Mesenteric fat pad (tissue), 1 donor: ENCODE measurements at regions not wholly inside any gene's neighbourhood (a gene's known extent, or its start where the extent isn't known, plus 50 kb on each side); places are given as distances from the start of the nearest gene placed in this dataset.

Experiments used
- DNase-seq: peaks from one replicate; pipeline ENCODE4 v3.0.0-alpha.2; 2020; ENCODE audit warnings: low spot score
- donor health status: DM: yes; HTN: yes; CAD: no.

DNA sequence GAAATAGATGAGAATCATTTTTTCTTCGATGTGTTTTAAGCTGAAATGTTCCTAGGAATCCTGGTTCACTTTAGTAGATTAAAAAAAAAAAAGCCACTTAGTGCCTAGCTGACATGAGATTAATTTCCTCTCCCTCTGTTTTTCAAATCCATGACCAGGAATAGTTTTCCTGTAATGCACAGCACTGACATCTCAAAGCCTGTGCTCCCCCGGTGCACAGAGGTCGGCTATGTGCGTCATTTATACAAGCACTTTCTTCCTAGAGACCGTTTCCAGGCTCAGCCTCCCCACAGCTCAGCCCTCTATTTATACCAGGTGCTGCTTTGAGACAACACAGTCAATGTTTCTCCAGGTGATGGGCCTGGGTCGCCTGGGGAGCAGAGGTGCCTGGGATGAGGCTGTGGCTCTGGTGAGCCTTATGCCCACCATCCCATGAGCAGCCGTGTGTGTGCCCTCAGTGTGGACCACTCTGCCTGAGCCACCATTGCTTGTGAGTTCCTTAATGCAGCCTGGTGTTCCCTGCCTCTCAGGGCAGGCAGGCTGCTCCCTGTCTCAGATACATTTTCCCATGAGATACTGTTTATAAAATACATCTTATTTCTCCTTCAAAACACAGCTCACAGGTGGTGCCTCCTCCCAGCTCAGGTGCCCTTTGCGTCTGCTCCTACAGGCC lies 515.7 kb upstream of the HS6ST1 start:
- DNase-seq, result peak; percentile 35

DNA sequence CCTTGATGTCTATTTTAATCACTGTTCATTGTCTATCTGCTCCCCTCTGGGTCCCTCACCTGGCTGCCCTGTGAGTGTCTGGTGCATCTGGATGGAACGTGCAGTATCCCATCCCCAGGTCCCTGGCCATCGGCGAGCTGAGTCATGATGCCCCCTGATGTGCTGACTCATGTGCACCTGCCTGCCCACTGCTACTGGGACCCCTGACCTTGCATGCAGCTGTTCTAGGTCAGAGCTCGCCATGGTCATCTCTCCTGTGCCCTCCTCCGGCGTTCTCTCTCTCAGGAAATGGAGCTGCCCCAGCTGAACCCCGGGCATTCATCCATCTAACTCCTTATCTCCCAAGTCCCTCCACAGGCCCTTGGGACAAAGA lies 516.2 kb upstream of the HS6ST1 start:
- peak; percentile 64 for DNase-seq

DNA sequence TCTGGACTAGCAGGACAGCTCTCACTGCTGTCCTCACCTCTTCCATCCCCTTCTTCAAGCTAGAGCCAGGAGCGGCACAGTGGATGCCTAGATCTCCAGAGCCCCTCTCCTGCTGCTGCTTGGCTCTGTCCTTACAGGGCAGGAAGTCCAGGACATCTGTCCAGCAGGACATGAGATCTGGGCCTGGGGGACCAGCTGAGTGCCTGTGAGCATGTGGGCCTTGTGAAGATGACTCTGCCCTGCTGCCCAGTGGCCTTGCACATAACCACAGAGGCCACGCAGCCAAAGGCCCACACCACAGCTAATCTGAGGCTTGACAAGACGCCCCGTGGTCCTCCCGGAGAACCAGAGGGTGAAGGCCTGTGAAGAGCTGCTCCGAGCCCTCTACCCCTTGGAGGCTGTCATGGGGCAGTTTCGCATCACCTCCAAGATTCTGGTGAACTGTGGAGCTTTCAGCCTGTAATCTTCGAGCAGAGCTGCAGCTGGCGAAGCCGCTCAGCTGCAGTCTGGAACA lies 516.7 kb upstream of the HS6ST1 start:
- DNase-seq, result peak; percentile 72

DNA sequence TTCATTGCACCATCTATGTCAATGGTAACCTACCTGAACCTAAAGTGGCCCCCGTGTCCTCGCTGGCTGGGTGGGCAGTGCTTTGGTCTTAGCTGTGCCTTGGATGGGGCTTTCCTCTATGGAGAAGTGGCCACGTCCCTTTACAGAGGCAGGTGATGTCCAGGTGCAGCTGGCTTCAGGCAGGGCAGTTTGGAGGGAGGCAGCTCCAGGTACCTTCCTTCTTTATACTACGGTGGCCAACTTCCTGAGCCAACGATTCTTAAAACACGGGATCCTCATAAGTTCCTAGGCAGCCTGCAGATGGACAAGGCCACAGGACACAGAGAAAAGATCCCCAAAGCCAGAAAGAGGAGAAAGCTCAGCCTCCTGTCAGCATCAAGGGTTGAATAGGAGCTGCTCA lies 517.3 kb upstream of the HS6ST1 start:
- peak; percentile 71 for DNase-seq

DNA sequence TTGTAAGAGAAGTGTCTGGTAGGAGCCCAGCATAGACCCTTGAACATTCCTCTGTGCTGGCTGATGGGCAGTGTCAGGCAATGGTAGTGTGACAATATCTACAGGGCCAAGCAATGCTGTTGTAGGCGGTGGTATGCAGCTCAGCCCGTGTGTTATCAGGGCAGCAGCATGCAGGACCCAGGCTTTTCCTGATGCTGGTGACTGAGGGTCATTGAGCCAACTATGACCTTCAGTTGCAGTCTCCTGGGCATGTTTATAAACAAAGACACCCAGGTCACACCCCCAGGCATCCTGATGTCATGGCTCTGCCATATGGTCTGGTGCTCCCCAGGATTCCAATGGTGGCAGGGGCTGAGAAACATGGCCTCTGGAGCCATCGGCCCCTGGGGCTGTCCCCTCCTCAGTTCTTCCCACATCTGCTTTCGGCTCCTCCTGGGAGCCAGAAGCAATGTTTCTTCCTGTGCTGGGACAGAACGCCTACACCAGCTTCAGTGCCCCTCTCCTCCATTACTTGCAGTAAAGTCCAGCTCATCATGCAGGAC lies 518.0 kb upstream of the HS6ST1 start:
- DNase-seq, result peak; percentile 35

DNA sequence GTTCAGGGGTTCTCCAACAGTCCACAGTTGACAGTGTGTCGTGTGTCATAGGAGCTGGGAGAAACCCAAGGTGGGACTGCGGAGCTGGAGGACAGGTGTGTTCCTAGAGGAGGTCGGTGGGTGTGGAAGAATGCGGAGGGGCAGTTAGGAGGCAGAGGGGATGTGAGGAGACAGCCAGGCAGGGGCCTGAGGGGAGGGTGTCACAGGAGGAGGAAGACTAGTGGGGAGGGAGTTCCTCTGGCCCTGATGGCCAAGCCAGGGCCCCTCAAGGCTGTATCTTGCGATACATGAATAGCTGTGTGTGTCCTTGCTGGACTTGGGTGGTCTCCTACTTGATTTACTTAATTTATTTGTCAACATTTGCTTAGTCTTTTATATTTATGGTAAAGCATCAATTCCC lies 519.6 kb upstream of the HS6ST1 start:
- DNase-seq, result peak; percentile 30

DNA sequence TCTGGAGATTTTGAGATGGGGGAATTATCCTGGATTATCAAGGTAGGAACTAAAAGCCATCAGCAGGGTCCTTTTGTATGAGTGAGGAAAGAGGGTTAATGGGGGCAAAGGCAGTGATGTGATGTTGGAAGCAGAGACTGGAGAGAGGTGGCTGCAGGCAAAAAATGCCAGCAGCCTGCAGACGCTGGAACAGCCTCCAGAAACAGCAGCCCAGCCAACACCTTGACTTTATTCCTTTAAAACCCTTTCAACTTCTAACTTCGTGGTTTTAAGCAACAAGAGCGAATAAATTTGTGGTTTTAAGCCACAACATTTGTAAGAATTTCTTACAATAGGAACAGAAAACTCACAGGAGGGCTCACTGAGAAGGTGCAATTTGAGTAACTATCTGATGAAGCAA lies 523.1 kb upstream of the HS6ST1 start:
- DNase-seq, result no peak

DNA sequence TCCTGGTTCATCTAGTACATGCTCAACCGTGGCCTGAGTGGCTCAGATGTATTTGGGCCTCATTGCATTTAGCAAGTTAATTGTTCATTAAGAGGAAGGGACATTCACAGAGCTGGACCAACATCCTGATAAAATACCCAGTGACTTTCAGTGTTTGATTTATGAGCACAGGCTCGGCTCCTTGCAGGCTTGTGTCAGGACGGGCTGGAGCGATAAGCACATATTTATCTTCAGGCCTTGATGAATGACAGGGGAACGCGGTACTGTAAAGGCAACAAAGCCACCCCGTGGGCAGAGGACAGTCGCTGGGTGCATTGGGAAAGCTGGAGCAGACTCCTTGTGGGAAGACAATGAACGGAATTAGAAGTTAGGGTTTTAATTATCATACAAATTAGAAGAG lies 548.6 kb upstream of the HS6ST1 start:
- DNase-seq, result no peak

DNA sequence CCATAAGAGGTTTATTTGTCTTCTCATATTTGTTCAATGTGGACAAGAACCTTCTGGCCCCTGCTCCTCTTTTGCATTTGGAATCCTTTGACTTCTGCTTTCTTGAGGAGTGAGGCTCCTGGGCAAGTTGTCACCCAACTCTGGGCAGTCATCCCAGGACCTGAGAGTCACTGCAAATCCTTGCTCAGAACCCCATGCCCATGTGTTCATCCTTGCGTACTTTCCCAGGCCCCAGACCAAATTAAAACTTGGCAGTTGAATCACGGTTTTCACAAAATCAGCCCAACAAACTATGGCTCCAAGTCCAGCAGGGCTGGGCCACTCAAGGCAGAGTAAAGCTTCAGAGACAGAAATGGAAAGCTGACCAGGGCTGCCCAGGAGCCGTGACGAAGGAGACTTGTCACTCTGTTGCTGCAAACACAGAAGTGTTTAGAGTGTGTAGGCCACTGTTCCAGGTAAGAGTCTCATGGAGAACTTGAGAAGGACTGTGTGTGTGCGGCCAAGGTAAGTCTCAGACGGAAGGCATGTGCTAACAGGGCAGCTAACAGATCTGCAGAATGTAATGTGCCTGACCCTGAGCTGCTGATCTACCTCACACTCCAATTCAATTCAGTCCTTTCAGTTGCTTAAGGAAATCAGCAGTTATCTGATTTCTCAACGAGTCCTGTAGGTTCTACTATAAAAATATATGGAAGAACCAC lies 549.4 kb upstream of the HS6ST1 start:
- DNase-seq, result no peak

DNA sequence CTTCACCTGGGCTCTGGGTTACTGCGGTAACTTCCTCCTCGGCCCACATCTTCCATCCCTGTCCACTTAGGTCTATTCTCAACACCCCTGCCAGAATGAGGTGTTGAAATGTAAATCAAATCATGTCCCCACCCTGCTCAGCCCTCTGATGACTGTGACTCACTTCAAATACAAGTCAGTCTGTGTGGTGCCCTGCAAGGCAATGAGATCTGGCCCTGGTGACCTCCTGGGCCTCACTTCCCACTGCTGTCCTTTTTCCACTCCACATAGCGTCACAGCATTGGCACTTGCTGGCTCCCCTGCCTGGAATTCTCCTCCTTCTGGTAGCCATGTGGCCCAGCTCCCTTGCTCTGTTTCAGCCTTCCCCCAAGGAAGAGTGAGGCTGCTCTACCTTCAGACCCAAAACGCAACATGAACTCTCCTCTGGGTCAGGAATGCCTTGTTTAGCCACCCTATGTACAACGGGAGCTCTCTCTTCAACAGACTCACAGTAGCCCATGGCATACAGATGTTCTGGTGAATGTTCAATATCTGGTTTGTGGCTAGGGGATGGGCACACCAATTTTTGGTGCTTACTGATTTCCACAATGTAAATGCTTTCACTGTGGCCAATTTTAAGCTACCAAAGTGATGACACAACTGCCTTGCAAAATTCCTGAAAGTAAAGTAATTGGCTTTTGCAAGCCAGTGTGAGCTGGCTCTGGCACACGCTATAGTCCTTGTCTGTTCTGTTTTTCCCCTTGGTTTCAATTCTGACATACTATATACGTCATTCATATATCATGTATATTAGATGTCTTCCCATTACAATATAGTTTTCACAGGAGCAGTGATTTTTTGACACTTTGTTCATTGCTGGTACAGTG lies 550.3 kb upstream of the HS6ST1 start:
- no peak for DNase-seq

DNA sequence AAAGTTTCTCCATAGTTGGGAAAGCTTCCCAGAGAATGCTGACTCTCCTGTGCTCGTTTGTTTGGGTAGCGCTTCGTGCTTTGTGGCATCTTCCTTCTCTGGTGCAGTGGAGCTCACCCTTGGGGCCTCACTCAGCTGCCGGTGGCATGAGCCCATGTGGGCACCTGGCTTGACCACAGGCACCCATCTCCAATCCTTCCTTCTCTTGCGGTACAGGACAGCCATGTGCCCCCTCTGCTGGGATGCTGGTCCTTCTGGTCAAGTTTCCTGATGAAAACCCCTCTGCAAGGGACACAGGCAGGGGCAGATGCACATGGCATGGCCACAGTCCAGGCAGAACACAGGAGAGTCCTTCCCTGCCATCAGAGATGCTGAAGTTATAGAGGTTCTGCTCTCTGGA lies 555.9 kb upstream of the HS6ST1 start:
- DNase-seq, result no peak

DNA sequence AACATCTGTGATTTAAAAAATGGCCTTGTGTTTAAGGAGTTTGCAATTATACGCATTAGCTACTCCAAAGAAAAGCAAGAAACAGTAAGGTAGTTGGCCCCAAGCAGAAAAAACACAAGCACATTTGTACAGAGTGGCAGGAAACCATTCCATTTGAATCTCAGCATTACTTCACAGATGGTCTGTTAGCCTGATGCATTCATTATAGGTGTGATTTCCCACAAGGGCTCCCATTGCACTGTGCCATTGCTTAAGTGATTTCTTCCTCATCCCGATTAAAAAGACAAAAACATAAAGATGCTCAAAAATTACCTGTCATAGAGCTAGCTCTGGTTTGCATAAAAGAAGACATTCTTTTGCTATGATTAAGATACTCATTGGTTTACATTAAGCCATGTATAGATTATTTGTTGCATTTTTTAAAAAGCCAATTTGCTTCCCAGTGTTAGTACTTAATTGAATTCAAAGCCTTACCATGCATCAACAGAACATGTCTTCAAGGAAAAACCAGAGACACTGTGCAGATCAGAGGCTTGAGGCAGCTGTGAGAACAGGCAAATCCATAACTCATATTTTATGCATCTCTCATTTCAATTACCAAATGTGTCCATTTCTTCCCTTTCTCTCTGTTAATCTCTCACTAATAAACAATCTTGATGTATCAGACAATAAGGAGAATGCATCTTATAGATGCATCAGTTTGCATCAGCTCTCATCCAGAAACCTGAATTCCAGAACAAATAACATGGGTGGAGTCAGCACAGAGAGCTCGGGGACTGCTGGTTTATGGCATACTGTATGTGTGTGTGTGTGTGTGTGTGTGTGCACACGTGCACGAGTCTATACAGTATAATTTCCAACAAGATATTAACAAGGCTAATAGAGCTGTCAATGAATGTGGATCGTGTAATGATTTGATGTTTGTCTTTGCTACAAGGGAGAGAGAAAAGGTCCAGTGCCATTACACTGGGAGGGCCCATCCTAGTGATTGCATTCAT lies 558.6 kb upstream of the HS6ST1 start:
- DNase-seq, result no peak

DNA sequence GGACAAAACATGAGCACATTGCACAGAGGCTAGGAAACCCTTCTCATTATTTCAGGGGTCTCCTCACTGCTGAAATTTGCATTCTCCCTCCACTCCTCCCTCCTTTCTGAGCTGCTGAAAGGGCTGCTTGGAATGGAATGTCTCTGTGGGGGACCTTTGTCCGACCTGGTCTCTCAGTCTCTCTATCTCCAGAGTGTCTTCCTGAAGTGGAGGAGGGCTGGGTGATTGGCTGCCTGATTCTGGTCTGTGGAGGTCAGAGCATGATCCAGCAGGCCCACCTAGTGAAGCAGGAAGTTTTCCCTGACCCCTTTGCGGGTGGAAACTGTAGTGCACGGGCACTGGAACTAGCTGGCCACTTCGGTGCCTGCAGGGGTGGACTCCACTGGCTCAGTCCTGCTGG lies 560.5 kb upstream of the HS6ST1 start:
- DNase-seq, result no peak

DNA sequence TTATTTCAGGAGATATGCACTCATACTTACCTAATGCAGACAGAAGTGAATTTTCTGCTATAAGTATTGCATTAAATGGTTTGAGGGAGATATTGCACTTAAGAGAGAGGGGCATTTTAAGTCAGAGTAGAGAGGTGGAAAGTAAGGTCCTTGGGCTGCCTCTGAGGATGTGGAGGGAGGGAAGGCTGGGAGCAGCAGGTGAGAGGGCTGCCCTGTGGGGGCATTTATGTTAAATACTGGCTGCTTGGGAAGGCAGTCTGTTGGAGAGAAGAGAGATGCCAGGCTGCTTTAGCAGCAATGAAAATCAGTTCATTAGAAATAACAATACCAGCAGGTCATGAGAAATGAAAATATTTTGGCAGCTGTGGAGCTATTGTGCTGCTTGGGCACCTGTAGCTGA lies 576.2 kb upstream of the HS6ST1 start:
- DNase-seq, result no peak

DNA sequence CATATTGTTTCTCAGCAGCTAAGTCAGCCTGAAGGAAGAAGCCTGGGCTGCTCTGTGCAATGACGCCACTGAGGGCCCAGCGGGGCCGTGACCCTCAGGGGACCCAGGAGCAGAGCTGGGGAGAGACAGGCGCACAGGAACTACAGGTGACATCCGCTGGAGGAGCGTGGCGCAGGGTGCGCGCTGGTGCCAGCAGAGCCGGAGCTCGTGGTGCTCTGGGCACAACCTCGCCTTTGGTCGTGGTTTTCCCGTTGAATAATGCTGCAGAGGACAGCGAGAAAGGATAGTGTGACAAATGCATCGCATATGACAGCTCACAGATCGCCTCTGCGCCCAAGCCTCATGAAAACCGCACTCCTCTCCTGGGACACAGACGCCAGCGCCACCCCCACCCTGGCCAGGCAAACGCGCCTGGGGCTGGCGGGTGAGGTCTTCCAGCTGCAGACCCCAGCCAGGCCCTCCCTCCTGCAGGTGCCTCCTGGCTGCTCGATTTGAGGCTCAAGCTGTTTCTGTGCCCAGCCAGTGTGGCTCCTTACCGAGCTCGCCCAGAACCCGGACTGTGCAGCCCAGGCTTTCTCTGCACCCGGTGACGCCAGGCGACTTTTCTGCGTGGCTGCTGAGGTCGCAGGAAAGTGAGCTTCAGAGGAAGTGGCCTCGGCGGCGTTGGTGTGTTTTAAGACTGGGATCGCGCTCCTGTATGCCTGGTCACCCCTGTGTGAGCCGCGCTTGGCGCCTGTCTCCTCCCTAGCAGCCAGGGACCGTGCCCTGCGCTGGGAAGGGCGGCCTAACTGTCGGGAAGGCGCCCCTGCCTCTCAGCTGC lies 583.1 kb upstream of the HS6ST1 start:
- no peak for DNase-seq

DNA sequence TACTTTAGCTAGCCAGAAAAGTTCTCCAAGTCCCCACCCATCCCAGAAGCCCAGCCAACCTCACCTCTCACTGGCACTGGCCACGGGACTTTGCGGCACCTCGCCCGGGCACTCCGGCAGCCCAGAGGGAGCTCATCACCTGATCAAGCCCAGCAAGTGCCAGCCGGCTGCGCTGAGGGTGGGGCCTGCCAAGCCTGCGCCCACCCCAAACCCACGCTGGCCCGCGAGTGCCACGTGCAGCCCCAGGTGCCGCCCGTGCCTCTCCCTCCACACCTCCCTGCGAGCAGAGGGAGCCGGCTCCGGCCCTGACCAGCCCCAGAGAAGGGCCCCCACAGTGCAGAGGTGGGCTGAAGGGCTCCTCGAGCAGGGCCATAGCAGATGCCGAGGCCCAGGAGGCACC lies 585.0 kb upstream of the HS6ST1 start:
- DNase-seq, result no peak

DNA sequence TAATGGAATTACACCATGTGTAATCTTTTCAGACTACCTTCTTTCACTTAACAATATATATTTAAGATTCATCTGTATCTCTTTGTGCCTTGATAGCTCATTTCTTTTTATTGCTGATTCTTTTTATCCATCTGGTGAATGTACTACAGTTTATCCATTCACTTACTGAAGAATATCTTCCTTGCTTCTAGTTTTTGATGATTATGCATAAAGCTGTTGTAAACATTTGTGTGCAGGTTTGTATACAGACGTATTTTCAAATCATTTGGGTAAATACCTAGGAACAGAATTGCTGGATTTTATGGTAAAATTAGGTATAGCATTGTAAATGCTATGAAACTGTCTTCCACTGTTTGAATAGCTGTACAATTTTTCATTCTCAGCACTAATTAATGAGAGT lies 592.6 kb upstream of the HS6ST1 start:
- no peak for DNase-seq

DNA sequence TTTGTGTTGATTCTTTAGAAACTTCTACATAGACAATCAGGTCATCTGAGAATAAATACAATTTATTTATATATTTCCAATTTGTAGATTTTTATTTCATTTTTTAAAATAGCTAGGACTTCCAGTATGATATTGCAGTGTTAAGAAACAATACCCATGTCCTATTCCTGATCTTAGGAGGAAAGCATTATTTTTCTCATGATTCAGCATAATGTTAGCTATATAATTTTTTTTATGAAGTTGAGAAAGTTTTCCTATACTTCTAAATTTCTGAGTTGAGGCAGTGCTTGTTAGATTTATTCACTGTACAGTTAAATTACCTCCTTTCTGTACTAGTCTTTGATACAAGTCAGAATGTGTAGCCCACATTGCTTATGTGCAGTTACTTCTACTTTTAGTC lies 595.7 kb upstream of the HS6ST1 start:
- no peak for DNase-seq

DNA sequence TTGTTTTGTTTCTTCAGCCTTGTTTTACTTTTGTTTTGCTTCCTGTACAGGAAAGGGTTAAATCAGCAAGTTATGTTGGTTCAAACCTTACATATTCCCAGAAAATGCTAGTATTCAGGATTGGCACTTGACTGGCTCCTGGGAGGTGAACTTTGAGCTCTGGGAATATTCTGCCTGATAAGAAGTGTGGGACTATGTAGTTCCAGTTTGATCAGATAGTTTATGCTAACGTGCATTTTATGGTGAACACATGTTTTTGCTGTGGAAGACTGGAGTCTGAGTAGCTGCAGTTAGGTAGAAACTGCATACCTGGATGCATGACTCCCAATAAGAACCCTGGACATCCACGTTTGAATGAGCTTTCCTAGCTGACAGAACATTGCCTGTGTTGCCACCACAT lies 603.1 kb upstream of the HS6ST1 start:
- no peak for DNase-seq

DNA sequence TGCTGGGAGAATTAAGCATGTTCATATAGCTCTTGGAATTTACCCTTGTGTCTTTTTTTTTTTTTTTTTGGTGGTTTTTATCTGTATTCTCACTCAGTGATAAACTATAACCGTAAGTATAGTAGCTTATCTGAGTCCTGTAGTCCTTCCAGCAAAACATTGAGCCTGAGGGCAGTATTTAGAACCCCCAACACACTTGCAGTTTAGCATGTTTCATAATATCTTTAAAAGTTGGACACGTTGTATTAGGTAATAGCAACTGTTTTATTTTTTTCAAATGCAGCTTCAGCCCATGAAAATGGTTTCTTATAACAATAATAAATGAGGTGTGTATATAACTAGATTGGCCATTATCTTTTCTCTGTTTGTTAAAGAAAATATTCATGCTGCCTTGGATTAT lies 603.5 kb upstream of the HS6ST1 start:
- no peak for DNase-seq
